Fibroblast of lung (primary cell): ENCODE measurements at regions not wholly inside any gene's neighbourhood (a gene's known extent, or its start where the extent isn't known, plus 50 kb on each side); places are given as distances from the start of the nearest gene placed in this dataset.

Experiments used
- EZH2 ChIP-seq: IDR thresholded peaks from 2 replicates; pipeline ENCODE4 v1.5.1; 2012; ENCODE audit warnings: low read length, control low read depth, mild to moderate bottlenecking; ENCODE audit errors: missing control alignments
- TF ChIP-seq, protein P1 (sequence below), 2 donors: IDR thresholded peaks in 1 of 2; conservative IDR thresholded peaks in 1 of 2; 1 replicate in 1 of 2; 2 replicates in 1 of 2; pipeline ENCODE4 v1.5.1; 2011 to 2012; ENCODE audit warnings: low read length in 2 of 2, control low read depth in 1 of 2, inconsistent platforms in 1 of 2, low read depth in 1 of 2, mild to moderate bottlenecking in 1 of 2

DNA sequence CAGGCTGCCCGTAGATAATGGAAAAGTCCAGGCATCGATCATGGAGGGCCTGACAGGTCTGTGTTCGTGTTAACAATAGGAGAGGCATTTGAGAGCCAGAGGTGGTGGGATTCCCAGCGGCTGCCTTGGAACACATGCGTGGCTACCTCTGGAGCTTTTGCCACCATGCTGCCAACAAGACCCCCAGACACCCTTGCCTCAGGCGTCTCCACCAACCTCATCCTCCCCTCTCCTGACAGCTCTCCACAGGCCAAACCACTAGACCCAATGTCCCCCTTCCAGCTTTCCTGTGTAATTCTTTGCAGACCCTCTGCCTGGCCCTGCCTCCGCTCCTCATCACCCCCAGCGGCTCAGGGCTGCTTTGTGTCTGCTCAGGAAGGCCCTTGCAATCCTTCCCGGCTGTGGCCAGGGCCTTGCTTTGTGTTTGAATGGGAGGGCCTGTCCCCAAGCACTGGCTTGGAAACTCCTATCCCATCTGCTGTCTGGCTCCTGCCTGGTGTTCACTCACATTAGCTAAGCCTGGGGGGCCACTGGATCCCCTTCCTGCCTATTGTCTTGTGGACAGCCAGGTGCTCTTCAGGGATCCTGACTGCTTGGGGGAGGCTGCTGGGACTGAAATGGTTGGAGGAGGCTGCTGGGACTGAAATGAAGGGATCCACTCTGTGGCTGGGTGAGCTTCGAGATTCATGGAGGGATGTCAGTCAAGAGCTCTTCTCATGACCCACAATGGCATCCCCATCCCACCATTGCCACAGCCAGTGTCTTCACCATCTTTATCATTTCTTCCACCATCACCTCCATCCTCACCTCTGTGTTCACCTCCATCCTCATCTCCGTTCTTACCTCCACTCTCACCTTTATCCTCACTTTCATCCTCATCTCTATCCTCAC, 60.8 kb upstream of the ELN start:
- TF ChIP-seq, protein P1, sequence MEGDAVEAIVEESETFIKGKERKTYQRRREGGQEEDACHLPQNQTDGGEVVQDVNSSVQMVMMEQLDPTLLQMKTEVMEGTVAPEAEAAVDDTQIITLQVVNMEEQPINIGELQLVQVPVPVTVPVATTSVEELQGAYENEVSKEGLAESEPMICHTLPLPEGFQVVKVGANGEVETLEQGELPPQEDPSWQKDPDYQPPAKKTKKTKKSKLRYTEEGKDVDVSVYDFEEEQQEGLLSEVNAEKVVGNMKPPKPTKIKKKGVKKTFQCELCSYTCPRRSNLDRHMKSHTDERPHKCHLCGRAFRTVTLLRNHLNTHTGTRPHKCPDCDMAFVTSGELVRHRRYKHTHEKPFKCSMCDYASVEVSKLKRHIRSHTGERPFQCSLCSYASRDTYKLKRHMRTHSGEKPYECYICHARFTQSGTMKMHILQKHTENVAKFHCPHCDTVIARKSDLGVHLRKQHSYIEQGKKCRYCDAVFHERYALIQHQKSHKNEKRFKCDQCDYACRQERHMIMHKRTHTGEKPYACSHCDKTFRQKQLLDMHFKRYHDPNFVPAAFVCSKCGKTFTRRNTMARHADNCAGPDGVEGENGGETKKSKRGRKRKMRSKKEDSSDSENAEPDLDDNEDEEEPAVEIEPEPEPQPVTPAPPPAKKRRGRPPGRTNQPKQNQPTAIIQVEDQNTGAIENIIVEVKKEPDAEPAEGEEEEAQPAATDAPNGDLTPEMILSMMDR (conservative IDR thresholded peaks at IDR 0.05 in 1 of 2, IDR thresholded peaks at IDR 0.05 in 1 of 2; ENCODE audit: low read depth in 1 of 2, low read length in 2 of 2): no peak
- TF ChIP-seq EZH2: no peak
